GM04503 (cell line): ENCODE measurements at regions not wholly inside any gene's neighbourhood (a gene's known extent, or its start where the extent isn't known, plus 50 kb on each side); places are given as distances from the start of the nearest gene placed in this dataset.
"Not testable (repeated sequence)": the region's sequence is repeated elsewhere in the genome, so short reads cannot be mapped to it uniquely, and the experiment has no call there.

Experiments
- DNase-seq: peaks from one replicate; pipeline ENCODE4 v3.0.0-alpha.2; 2012; ENCODE audit warnings: low read depth

- DNase-seq = no peak
Observed at GRCh38 chr10:23648618-23649017, 209.7 kb downstream of the OTUD1 start.

GRCh38 chr10:23656735-23657134 lies 217.9 kb downstream of the OTUD1 start:
- DNase-seq = no peak

- DNase-seq = no peak
Observed at GRCh38 chr10:23657677-23658076, 218.8 kb downstream of the OTUD1 start.

- not testable (repeated sequence) for DNase-seq
Observed at GRCh38 chr10:23671866-23672265, 233.0 kb downstream of the OTUD1 start.

- DNase-seq = no peak
Observed at GRCh38 chr10:23675585-23675984, 236.7 kb downstream of the OTUD1 start.

GRCh38 chr10:23676296-23676695 lies 237.4 kb downstream of the OTUD1 start:
- DNase-seq = no peak

- no peak for DNase-seq
Observed at GRCh38 chr10:23686722-23687121, 247.8 kb downstream of the OTUD1 start.

- DNase-seq = no peak
Observed at GRCh38 chr10:23692736-23693135, 253.9 kb downstream of the OTUD1 start.

GRCh38 chr10:23693501-23693901 lies 254.6 kb downstream of the OTUD1 start:
- no peak for DNase-seq

GRCh38 chr10:23693925-23694324 lies 255.1 kb downstream of the OTUD1 start:
- DNase-seq = no peak

GRCh38 chr10:23694446-23694920 lies 255.6 kb downstream of the OTUD1 start:
- no peak for DNase-seq

GRCh38 chr10:23694921-23695824 lies 256.3 kb downstream of the OTUD1 start:
- no peak for DNase-seq

- DNase-seq = no peak
Observed at GRCh38 chr10:23695825-23696420, 257.0 kb downstream of the OTUD1 start.

- DNase-seq = no peak
Observed at GRCh38 chr10:23696476-23696875, 257.6 kb downstream of the OTUD1 start.

GRCh38 chr10:23702977-23703414 lies 264.1 kb downstream of the OTUD1 start:
- DNase-seq = no peak

GRCh38 chr10:23715363-23715762 lies 276.5 kb downstream of the OTUD1 start:
- DNase-seq = no peak

- no peak for DNase-seq
Observed at GRCh38 chr10:23717913-23718312, 279.0 kb downstream of the OTUD1 start.

GRCh38 chr10:23718946-23719345 lies 280.1 kb downstream of the OTUD1 start:
- no peak for DNase-seq

- DNase-seq = no peak
Observed at GRCh38 chr10:23723796-23724195, 284.9 kb downstream of the OTUD1 start.

GRCh38 chr10:23725548-23725947 lies 286.7 kb downstream of the OTUD1 start:
- DNase-seq = no peak

GRCh38 chr10:23742368-23742767 lies 303.5 kb downstream of the OTUD1 start:
- DNase-seq = no peak

- no peak for DNase-seq
Observed at GRCh38 chr10:23742807-23743206, 303.9 kb downstream of the OTUD1 start.

GRCh38 chr10:23754179-23754578 lies 315.3 kb downstream of the OTUD1 start:
- DNase-seq = no peak
